Upper lobe of left lung (tissue), 4 donors: ENCODE measurements at regions not wholly inside any gene's neighbourhood (a gene's known extent, or its start where the extent isn't known, plus 50 kb on each side); places are given as distances from the start of the nearest gene placed in this dataset.

Experiments used
- EP300 ChIP-seq, 4 donors: sonication (generic); formaldehyde crosslinking; IDR thresholded peaks; one replicate each; pipeline ENCODE4 v1.5.1; 2017; ENCODE audit warnings: antibody characterized with exemption in 4 of 4, control low read depth in 2 of 4
- POLR2A ChIP-seq, 4 donors: fragments of 450-650 bp; IDR thresholded peaks; one replicate each; pipeline ENCODE4 v1.5.1; 2016 to 2017; ENCODE audit warnings: antibody characterized with exemption in 4 of 4, mild to moderate bottlenecking in 2 of 4
- TF ChIP-seq, protein P1 (sequence below), 6 experiments: fragments of 450-650 bp in 4 of 6; fragments of 200-600 bp in 2 of 6; sonication (generic) in 2 of 6; IDR thresholded peaks; one replicate each; pipeline ENCODE4 v1.5.1; 2016 to 2019; ENCODE audit warnings: antibody characterized with exemption in 6 of 6

DNA sequence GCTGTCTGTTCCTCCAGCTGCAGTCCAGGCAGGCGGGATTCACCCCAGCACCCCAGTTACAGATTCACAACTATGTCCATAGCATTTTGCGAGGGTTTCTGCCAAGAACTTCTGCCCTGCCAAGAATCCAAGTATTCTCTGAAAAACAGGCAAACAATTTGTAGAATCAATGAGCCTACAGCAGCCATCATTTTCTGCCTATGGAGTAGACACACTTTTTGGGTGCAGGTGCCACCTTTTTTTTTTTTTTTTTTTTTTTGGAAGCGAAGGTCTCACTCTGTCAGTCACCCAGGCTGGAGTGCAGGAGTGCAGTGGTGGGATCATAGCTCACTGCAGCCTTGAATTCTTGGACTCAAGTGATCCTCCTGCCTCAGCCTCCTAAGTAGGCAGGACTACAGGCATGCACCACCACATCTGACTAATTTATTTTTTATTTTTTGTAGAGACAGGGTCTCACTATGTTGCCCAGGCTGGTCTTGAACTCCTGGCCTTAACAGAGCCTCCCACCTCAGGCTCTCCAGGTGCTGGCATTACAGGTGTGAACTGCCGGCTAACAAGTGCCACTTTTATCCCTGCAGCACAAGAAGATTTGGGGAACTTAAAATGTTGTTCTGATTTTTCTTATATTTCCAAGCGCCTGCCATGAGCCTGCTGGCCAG lies 195.1 kb downstream of the SNX19 start:
- TF ChIP-seq, protein P1, sequence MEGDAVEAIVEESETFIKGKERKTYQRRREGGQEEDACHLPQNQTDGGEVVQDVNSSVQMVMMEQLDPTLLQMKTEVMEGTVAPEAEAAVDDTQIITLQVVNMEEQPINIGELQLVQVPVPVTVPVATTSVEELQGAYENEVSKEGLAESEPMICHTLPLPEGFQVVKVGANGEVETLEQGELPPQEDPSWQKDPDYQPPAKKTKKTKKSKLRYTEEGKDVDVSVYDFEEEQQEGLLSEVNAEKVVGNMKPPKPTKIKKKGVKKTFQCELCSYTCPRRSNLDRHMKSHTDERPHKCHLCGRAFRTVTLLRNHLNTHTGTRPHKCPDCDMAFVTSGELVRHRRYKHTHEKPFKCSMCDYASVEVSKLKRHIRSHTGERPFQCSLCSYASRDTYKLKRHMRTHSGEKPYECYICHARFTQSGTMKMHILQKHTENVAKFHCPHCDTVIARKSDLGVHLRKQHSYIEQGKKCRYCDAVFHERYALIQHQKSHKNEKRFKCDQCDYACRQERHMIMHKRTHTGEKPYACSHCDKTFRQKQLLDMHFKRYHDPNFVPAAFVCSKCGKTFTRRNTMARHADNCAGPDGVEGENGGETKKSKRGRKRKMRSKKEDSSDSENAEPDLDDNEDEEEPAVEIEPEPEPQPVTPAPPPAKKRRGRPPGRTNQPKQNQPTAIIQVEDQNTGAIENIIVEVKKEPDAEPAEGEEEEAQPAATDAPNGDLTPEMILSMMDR (IDR thresholded peaks at IDR 0.05) = no peak
- TF ChIP-seq POLR2A (IDR thresholded peaks at IDR 0.05) (no peak), EP300 (IDR thresholded peaks at IDR 0.05) (no peak)
